SHP77 (cell line): ENCODE measurements at regions not wholly inside any gene's neighbourhood (a gene's known extent, or its start where the extent isn't known, plus 50 kb on each side); places are given as distances from the start of the nearest gene placed in this dataset.
"Not testable (repeated sequence)": the region's sequence is repeated elsewhere in the genome, so short reads cannot be mapped to it uniquely, and the experiment has no call there.

Experiments
- DNase-seq, 2 experiments: peaks; one replicate each; lab custom pipeline; 2025; lab: John Stamatoyannopoulos, UW

DNA sequence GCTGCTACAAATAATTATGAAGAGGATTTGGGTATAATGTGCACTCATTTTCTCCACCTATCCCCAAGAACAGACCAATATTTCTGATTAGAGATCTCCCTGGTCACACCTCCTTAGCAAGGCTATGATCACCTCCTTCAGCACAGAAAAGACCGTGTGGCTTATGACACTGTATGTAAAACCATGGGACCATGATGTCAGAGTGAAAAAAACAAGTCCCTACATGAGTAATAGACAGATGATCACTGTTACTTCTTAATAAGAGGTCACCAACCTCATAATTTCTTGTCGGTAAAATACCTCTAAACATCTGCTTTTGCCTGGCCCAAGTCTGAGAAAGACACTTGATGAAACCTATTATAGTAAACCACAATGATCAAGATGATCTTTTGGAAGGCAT lies 330.6 kb upstream of the F9 start:
- no peak for DNase-seq

DNA sequence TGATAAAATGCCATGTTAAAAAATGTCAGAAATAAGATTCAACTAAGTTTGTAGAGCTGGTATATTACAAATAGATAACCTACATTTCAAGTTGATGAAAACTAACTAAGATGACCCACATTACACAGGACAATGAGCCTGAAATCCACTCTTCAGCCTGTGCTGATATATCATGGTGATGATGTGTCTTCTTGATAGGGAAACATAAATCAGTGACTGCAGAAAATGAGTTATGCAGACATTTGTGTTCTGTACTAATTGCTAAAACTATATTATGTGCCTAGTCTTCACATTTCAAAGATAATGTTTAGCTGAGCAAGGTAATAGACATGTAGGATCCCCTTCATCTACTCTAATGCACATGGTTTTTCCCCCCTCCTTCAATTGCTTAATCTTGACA lies 331.6 kb upstream of the F9 start:
- no peak for DNase-seq

DNA sequence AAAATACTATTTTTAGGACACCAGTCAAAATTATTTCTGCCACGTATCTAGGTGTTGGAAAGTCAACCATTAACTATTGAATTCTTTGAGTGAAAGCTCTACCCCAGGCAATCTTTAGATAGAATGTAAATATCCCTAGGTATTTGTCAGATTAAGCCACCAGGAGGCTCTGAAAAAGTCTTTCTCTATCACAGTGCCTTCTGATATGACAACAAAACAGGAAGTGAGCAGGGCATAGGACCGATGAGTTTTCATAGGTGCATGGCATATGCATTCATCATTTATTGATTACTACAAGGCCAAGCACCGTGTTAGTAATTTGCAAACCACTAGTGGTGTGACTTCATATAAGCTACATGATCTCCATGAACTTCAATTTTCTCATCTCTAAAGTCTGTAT lies 333.6 kb upstream of the F9 start:
- no peak for DNase-seq

DNA sequence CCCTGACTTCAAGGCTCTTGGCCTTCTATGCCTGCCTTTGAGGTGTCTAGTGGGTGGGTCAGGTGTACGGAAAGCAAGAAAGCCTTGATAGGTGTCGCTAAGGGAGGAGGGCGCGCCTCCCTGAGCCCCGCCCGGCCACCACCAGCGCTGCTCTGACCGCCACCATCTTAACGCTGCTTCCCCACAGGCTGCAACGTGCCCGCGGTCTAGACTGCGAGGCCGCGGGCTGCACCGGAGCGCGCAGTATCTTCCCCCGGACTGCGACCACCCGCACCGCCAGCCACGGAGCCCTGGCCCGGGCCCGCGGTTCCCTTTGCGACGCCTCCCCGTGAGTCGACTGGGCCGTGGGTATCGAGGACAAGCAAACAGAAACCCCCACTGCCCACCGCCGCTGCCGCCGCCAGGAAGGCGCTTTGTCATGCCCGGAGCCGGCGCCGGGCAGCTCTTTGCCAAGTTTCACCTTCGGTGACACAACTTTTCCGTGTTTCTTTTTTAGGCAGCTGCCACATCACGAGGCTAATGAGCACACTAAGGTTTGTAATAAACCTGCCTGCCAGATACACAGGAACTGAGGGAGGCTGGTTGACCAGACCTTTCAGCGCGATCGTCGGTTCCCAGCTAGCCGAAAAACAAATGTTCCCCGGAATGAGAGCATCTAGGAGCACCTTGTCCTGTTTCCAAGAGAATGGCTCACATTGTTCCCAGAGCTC lies 335.8 kb upstream of the F9 start:
- DNase-seq = no peak

DNA sequence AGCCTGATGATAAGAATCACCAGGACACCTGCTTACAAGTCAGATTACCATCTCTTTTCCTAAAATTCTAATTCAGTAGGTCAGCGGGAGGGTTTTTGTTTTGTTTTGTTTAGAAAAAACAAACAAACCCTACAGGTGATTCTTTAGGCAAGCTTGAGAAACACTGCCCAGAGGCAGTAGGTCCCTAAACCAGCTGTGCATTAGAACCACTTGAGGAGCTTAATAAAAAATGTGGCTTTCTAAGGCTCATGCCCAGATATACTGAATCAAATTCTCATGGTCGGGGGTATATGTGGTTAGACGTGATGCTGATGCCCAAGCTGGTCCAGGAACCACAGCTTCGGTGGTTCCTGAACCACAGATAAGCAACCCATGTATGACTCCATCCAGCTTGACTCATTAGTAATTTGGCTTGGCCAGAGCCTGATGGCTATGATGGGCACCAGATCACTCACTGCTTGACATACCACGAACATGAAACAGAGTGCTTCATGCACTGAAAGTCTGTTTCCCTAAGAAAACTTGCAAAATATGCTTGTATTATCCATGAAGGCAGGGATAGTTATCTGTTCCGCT lies 338.1 kb upstream of the F9 start:
- DNase-seq = no peak

DNA sequence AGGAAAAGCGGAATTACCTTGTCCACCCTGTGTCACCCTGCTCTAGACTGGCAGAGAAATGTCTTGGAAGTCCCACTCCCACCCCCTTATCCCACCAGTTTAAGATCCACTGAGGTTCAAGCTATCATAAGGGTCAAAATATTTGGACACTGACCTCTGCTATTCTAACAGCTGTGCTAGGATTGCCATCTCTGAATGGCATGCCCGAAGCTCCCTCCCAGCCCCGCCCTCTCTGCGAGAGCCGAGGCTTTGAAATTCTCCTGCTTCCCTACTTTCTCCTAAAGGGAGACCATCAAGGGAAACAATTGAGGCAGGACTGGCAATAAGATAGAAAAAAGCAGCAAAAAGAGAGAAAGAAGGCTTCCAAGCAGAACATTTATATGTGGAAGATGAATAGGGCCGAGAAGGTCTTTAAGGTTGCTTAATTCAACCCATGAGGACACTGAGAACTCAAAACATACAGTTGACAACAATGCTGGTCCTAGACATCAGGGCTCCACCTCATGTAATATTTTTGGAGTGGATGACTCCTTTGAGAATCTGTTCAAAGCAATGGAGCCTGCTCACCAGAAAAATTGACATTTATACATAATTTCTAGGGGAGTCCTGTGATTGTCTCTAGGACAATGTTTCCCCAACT lies 338.7 kb upstream of the F9 start:
- no peak for DNase-seq

DNA sequence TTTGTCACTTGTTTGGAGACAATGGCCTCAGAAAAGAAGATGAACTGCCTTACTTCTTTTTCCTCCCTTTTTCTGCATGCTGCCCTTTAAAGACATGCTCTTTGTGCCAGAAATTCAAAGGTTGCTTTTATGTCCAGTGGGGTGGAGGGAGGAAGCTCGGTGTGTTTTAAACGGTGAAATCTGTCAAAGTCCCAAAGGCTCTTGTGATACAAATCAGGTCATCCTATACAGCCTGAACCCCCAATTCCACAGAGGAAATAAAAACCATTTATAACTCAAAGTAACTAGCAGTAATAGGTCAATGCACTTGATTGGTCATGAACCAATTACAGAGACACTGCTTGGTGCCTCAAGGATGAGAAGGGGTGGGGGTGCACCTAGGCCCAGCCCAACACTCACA lies 339.3 kb upstream of the F9 start:
- DNase-seq = no peak

DNA sequence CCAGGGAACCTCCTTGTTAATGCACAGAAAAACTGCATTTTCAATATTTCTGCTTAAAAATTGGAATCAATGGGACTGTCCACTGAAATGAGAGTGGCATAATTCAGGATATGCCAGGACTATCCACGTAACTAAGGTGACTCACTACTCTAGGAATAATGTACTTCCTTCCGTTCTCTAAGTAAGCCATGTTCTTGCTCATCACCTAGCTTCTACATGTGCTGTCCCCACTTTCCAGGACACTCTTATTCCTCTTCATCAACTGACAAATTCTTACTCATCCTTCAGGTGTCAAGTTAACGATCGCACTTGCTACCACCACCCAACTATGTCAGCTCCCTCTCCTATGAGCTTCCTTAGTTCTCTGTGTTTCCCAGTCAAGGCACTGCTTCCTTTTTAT lies 342.8 kb upstream of the F9 start:
- DNase-seq = no peak

DNA sequence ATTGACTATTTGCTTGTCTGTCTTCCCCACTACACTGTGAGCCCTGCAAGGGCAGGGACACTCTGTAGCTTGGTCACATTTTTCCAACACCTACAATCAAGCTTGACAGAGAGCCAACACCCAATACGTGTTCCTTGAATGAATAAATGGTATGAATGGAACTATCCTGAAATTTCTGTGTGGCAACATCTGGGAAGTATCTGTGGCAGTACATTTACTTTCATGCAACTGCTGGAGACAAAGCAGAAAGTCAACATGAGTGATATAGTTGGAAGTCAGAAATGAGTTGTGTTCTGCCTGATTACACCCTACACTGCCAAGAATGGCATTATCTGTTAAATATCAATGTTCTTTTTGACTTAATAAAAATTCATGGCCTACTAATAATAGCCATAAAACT lies 343.5 kb upstream of the F9 start:
- DNase-seq = no peak

DNA sequence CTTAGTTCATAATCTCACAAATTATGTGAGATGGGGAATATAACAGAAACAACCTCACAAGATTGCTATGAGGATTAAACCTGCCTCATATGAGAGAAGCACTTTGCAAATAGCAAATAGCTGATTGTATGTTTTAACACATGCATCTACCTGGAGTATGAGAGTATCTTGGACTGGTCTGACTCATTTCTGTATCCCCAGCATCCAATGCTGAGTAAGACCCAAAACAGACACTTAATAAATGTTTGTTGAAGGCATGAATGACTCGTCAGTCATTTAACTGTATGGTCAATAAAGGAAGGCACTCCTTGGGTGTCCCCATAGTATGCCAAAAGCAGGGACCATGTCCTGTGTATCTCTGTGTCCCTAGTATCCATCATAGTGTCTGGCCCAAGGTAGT lies 350.9 kb upstream of the F9 start:
- no peak for DNase-seq

DNA sequence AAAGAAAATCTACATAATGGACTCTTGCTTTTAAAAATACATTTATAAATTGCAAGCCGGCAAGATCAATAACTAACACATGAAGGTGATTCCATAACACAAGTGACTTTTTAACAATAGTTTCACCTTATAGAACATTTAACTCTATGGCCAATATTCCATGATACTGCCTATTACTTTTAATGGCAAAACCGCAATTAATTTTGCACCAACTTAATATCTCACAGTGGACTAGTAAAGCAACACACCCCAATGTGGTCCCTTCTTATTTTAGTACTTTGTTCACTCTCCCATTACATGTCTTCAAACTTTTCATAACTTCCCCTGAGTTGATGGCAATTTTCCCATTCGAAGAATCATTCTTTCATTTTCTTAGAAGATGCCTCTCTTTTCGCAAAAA lies 351.6 kb upstream of the F9 start:
- DNase-seq = no peak

DNA sequence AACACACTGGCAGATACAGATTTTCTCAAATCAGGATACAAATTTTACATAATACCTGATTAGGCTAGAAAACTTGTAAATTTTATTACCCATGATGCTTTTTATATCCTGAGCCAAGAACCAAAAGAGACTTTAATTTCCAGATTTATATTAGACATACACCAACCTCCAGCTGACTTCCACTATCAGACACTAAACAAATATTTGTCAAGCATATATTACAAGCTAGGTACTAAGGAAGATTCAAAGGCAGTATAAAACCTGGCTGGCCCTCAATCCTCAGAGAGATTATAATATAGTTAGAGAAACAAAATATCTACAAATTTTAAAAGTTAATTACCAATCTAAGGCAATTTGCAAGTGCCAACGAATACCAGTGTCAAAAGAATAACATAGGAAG lies 357.8 kb upstream of the F9 start:
- no peak for DNase-seq

DNA sequence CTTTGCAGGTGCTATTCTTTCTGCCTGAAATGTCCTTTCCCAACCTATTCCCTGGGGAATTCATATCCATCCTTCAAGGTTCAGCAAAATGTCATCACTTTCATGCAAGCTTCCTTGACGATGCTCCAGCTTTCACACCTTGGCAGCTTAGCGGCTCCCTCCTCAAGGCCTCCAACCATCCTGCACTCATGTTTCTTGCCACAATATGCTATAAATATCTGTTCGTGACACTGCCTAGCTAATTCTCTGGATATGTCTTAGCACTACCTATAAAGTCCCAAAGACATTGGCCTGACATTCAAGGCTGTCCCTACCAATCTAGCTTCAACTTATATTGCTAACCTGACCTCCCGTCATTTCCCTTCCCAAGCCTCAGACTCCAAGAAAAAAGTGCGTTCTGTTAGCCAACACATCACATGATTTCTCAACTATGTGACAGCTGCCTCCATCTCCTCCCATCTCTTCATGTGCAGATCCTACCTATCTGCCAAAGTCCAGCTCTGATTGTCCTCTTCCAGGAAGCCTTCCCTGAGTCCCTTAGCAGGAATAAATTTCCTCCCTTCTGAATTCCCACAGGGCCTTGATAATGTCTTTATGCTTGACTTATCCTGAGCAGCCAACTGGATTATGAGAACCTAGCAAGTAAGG lies 359.9 kb upstream of the F9 start:
- DNase-seq = no peak

DNA sequence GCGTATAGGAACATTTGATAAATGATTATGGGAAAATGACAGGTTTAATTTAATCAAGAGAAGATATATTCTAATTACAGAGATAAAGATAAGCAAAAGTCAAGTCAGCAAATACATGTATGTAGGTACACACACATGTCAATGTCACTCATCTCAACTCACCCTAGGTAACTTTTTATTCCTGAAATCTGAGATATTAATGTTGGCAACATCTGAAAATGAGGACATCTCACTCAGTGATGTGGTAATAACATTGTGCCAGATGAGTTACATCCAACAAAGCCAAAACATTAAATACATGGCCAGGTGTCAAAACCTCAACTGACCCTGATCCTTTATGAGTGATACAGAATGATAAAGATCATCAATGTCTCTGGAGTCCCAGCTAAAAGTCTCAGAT lies 363.3 kb upstream of the F9 start:
- no peak for DNase-seq

DNA sequence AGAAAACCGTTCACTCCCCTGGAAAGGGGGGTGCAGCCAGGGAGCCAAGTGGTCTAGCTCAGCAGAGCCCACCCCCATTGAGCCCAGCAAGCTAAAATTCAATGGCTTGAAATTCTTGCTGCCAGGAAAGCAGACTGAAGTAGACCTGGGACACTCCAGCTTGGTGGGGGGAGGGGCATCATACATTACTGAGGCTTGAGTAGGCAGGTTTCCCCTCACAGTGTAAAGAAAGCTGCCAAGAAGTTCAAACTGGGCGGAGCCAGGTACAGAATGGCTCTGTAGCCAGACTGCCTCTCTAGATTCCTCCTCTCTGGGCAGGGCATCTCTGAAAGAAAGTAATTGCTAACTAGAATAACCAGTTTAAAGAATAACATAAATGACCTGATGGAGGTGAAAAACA lies 372.3 kb upstream of the F9 start:
- DNase-seq = no peak

DNA sequence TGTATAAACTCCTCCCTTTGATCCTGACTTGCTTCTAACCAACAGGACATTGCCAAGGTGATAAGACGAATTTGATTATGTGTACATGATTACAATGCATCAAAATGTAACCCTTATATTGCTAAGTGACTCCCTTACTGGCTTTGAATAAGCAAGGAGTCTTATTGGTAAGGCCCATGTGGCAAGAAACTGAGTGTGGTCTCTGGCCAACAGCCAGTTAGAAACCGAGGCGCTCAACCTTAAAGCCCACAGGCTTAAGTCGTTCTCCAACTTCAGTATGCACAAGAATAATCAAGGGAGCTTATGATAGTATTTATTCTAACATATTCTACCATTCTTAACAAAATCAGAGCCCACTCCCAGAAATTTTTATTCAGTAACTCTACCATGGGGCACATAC lies 374.2 kb upstream of the F9 start:
- DNase-seq = no peak

DNA sequence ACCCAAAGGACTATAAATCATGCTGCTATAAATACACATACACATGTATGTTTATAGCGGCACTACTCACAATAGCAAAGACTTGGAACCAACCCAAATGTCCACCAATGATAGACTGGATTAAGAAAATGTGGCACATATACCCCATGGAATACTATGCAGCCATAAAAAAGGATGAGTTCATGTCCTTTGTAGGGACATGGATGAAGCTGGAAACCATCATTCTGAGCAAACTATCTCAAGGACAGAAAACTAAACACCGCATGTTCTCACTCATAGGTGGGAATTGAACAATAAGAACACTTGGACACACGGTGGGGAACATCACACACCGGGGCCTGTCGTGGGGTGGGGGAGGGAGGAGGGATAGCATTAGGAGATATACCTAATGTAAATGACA lies 383.9 kb upstream of the F9 start:
- not testable (repeated sequence) for DNase-seq

DNA sequence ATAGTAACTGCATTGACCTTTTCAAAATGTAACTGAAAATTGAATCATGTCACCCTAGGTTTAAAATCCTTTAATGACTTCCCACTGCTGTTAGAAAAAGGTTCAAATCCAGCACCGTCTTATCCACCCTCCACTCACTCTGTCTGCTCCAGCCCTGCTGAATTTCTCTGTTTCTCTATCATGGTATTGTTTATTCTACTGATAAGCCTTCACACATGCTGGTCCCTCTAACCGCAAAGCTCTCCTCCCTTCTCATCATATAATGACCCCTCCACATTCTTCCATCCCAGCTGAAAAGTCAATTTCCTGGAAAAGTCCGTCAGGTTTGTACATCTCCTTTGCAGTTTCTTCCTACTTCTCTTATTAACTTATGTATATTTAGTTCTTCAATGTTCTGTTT lies 389.2 kb upstream of the F9 start:
- no peak for DNase-seq

DNA sequence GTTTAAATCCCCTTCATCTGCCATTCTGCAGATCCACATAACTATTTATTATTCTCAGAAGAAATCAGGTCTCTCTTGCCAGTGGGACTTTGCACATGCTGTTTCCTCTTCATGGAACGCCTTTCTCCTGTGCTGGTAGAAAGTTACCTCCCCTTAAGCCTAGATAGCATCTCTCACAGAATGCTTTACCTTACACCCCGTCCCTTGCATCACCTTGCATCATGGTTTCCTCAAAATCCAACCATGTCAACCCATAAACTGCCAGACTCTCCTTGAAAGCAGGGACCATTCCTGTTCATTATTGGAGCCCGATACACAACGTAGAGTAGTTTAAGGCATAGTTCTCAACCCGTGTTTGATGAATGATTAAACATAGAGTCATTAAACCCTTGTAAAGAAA lies 396.2 kb upstream of the F9 start:
- no peak for DNase-seq

DNA sequence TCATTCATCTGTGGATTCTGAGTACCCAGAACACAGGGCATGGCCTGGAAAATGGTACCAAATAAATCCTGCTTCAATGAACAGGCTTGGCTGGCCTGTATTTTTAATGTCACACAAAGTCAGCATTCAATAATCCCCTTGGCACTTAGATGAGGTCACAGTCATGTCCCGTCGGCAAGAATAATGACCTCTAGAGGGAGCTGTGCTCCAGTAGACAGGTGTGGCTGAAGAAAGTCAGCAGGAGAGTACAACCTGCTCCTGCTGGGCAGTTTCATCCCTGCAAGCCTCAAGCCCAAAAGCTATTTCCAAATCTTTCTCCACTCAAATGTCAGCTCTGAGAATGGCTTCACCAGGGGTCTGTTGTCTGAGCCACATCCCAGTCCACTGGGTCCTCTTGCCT lies 404.0 kb upstream of the F9 start:
- DNase-seq = peak; percentile 0 to 23

DNA sequence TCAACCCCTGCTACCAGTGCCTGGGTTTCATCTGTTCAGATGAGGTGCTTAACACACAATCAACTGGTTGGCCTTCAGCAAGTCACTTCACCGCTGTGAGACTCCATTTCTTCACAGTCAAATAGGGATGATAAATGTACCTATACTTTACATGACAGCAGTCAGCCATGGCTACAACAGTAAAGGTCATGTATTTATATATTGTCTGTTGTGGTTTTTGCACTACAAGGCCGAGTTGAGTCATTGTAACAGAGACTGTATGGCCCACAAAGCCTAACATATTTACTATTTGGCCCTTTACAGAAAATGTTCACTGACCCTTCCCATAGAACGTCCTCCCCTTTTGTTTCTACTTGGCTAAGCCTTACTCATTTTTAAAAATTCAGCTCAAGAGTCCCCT lies 404.6 kb upstream of the F9 start:
- no peak for DNase-seq

DNA sequence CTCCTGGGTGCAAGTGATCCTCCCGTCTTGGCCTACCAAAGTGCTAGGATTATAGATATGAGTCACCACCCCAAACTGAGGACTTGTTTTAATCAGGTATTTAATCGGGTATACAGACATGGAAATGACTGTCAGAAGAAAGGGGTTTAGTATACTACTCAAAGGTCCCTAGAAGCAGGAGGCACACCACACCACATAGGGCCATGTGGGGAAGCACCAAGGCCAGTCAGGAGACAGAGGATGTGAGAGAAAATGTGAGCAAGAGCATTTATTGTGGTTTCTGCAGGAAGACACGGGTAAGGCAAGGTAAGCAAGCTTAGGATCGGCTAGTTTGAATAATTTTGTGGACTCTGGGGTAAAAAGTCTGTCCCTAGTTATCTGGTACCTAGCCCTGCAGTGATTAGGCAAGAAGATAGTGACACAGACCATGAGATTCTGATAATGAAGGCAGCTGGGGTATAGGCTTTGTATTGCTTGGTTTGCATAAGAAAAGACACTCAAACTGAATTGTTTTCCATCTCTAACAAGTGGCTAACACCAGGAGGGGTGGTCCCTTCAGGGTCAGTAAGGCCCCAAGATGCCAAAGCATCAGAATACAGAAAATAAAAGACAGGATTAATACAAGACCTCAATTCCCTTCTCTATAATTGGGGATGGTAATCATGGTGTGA lies 408.8 kb upstream of the F9 start:
- no peak for DNase-seq

DNA sequence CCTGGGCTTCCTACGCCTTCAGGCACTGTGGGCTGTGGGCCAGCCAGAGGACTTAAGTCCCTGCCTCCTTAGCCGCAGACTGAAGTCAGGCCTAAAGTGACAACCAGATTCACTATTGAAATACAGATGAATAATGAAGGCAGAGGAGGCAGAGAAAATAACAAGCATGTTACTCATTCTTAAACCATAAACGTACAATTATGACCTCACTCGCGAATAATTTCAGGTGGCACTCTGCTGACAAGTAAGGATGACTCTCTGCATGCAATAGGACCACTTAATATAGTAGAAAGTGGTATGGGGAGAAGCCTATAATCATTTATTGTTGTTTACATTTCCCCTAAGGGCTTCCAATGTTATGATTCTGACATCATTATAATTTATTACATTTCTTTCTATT lies 409.2 kb upstream of the FGF13 start:
- DNase-seq = no peak
